ENCODE measurements at regions not wholly inside any gene's neighbourhood (a gene's known extent, or its start where the extent isn't known, plus 50 kb on each side); places are given as distances from the start of the nearest gene placed in this dataset.

DNA sequence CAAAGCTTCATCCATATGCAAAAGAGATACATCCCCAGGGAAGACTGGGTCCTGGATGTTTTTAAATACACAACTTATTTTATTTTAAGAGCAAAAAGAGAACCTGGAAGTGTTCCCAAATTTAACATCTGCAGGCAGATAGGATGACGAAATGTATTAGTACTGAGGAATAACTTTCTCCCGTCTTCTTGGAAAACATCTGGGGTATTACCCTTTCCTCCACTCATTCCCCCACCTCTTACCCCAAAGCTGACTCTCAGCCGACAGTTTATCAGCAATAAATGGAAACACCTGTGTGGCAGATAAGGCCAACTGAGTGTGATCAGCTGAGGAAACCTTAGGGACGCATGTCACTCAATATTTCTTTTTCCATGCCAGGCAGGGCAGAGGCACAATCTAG, 435.6 kb upstream of the NPVF start:
- TF ChIP-seq CTCF (conservative IDR thresholded peaks at IDR 0.05; ENCODE audit: low read depth, low read length) (no peak), EZH2 (IDR thresholded peaks at IDR 0.05; ENCODE audit: borderline replicate concordance, low read depth, low read length, poor library complexity, severe bottlenecking) (no peak)
